ENCODE measurements at regions not wholly inside any gene's neighbourhood (a gene's known extent, or its start where the extent isn't known, plus 50 kb on each side); places are given as distances from the start of the nearest gene placed in this dataset.

- DNase-seq (ENCODE audit: low read depth): no peak
- no peaks in the 10 kb centered on the region for H3K27me3 ChIP-seq (ENCODE audit: control insufficient read depth, insufficient read depth, low read length)
- H3K36me3 ChIP-seq (ENCODE audit: control insufficient read depth, insufficient read depth, low read length): no peaks in the 10 kb centered on the region
- H3K4me3 ChIP-seq (ENCODE audit: low read depth, low read length): no peak overlapping the region
- no peak for TF ChIP-seq CTCF (IDR thresholded peaks at IDR 0.05; ENCODE audit: insufficient read depth, low read length, poor library complexity, severe bottlenecking)
Observed at GRCh38 chr7:13414181-13414580, 575.3 kb downstream of the ETV1 start.

GRCh38 chr7:13414661-13415107, 574.8 kb downstream of the ETV1 start:
- peak; percentile 25 for DNase-seq (ENCODE audit: low read depth)
- no peak for TF ChIP-seq CTCF (IDR thresholded peaks at IDR 0.05; ENCODE audit: insufficient read depth, low read length, poor library complexity, severe bottlenecking)
- no peak overlapping the region for H3K4me3 ChIP-seq (ENCODE audit: low read depth, low read length)
- no peaks in the 10 kb centered on the region for H3K27me3 ChIP-seq (ENCODE audit: control insufficient read depth, insufficient read depth, low read length)
- H3K36me3 ChIP-seq (ENCODE audit: control insufficient read depth, insufficient read depth, low read length): no peaks in the 10 kb centered on the region

GRCh38 chr7:13416071-13416470, 573.4 kb downstream of the ETV1 start:
- no peaks in the 10 kb centered on the region for H3K27me3 ChIP-seq (ENCODE audit: control insufficient read depth, insufficient read depth, low read length)
- H3K4me3 ChIP-seq (ENCODE audit: low read depth, low read length): no peak overlapping the region
- H3K36me3 ChIP-seq (ENCODE audit: control insufficient read depth, insufficient read depth, low read length): no peaks in the 10 kb centered on the region
- no peak for DNase-seq (ENCODE audit: low read depth)
- TF ChIP-seq CTCF (IDR thresholded peaks at IDR 0.05; ENCODE audit: insufficient read depth, low read length, poor library complexity, severe bottlenecking): no peak

GRCh38 chr7:13416544-13416943, 572.9 kb downstream of the ETV1 start:
- Histone ChIP-seq H3K4me3 (ENCODE audit: low read depth, low read length) (no peak overlapping the region), H3K36me3 (ENCODE audit: control insufficient read depth, insufficient read depth, low read length) (no peaks in the 10 kb centered on the region), H3K27me3 (ENCODE audit: control insufficient read depth, insufficient read depth, low read length) (no peaks in the 10 kb centered on the region)
- no peak for TF ChIP-seq CTCF (IDR thresholded peaks at IDR 0.05; ENCODE audit: insufficient read depth, low read length, poor library complexity, severe bottlenecking)
- DNase-seq (ENCODE audit: low read depth): no peak

- Histone ChIP-seq H3K27me3 (ENCODE audit: control insufficient read depth, insufficient read depth, low read length) (no peaks in the 10 kb centered on the region), H3K36me3 (ENCODE audit: control insufficient read depth, insufficient read depth, low read length) (no peaks in the 10 kb centered on the region), H3K4me3 (ENCODE audit: low read depth, low read length) (no peak overlapping the region)
- DNase-seq (ENCODE audit: low read depth): no peak
- no peak for TF ChIP-seq CTCF (IDR thresholded peaks at IDR 0.05; ENCODE audit: insufficient read depth, low read length, poor library complexity, severe bottlenecking)
Observed at GRCh38 chr7:13420726-13421125, 568.7 kb downstream of the ETV1 start.

- Histone ChIP-seq H3K27me3 (ENCODE audit: control insufficient read depth, insufficient read depth, low read length) (no peaks in the 10 kb centered on the region), H3K36me3 (ENCODE audit: control insufficient read depth, insufficient read depth, low read length) (no peaks in the 10 kb centered on the region), H3K4me3 (ENCODE audit: low read depth, low read length) (no peak overlapping the region)
- no peak for DNase-seq (ENCODE audit: low read depth)
- TF ChIP-seq CTCF (IDR thresholded peaks at IDR 0.05; ENCODE audit: insufficient read depth, low read length, poor library complexity, severe bottlenecking): no peak
Observed at GRCh38 chr7:13421776-13422175, 567.7 kb downstream of the ETV1 start.
